Omental fat pad (tissue), 3 donors: ENCODE measurements at regions not wholly inside any gene's neighbourhood (a gene's known extent, or its start where the extent isn't known, plus 50 kb on each side); places are given as distances from the start of the nearest gene placed in this dataset.
A peak's percentile ranks its signal among the peaks of the same experiment; 100 is the strongest.

Experiments
- ATAC-seq: fragments of 150-250 bp; one replicate; pipeline ENCODE4 v1.9.1; 2016; ENCODE audit warnings: mild to moderate bottlenecking, moderate library complexity; ENCODE audit not compliant: low FRiP score
- DNase-seq: peaks from one replicate; pipeline ENCODE4 v3.0.0-alpha.2; 2019; ENCODE audit warnings: low spot score
- CTCF ChIP-seq, 3 donors: fragments of 450-650 bp; IDR thresholded peaks; one replicate each; pipeline ENCODE4 v1.5.1; 2016 to 2017; ENCODE audit warnings: antibody characterized with exemption in 3 of 3, mild to moderate bottlenecking in 3 of 3, moderate library complexity in 2 of 3

GRCh38 chr4:85372966-85373365, 102.0 kb upstream of the ARHGAP24 start:
- DNase-seq (no peak), ATAC-seq (no peak)
- no peak for TF ChIP-seq CTCF (IDR thresholded peaks at IDR 0.05)

GRCh38 chr4:85376285-85376684, 98.7 kb upstream of the ARHGAP24 start:
- TF ChIP-seq CTCF (IDR thresholded peaks at IDR 0.05): no peak
- ATAC-seq (no peak), DNase-seq (no peak)

- no peak for DNase-seq
- no peak for ATAC-seq
- TF ChIP-seq CTCF (IDR thresholded peaks at IDR 0.05): no peak
Observed at GRCh38 chr4:85381968-85382367, 93.0 kb upstream of the ARHGAP24 start.

GRCh38 chr4:85391071-85391470, 83.9 kb upstream of the ARHGAP24 start:
- no peak for DNase-seq
- no peak for ATAC-seq
- no peak for TF ChIP-seq CTCF (IDR thresholded peaks at IDR 0.05)

- no peak for TF ChIP-seq CTCF (IDR thresholded peaks at IDR 0.05)
- no peak for DNase-seq
- ATAC-seq: no peak
Observed at GRCh38 chr4:85391589-85392410, 83.2 kb upstream of the ARHGAP24 start.

- no peak for TF ChIP-seq CTCF (IDR thresholded peaks at IDR 0.05)
- no peak for DNase-seq
- no peak for ATAC-seq
Observed at GRCh38 chr4:85393201-85393600, 81.7 kb upstream of the ARHGAP24 start.

GRCh38 chr4:85398276-85398675, 76.7 kb upstream of the ARHGAP24 start:
- peak; percentile 74 for ATAC-seq
- no peak for TF ChIP-seq CTCF (IDR thresholded peaks at IDR 0.05)
- no peak for DNase-seq
